Omental fat pad (tissue), 3 donors: ENCODE measurements at regions not wholly inside any gene's neighbourhood (a gene's known extent, or its start where the extent isn't known, plus 50 kb on each side); places are given as distances from the start of the nearest gene placed in this dataset.

Experiments used
- ATAC-seq: fragments of 150-250 bp; one replicate; pipeline ENCODE4 v1.9.1; 2016; ENCODE audit warnings: mild to moderate bottlenecking, moderate library complexity; ENCODE audit not compliant: low FRiP score
- DNase-seq: peaks from one replicate; pipeline ENCODE4 v3.0.0-alpha.2; 2019; ENCODE audit warnings: low spot score
- TF ChIP-seq, protein P1 (sequence below), 3 donors: fragments of 450-650 bp; IDR thresholded peaks; one replicate each; pipeline ENCODE4 v1.5.1; 2016 to 2017; ENCODE audit warnings: antibody characterized with exemption in 3 of 3, mild to moderate bottlenecking in 3 of 3, moderate library complexity in 2 of 3

GRCh38 chr3:159923336-159923735, 65.3 kb upstream of the IL12A start:
- TF ChIP-seq, protein P1, sequence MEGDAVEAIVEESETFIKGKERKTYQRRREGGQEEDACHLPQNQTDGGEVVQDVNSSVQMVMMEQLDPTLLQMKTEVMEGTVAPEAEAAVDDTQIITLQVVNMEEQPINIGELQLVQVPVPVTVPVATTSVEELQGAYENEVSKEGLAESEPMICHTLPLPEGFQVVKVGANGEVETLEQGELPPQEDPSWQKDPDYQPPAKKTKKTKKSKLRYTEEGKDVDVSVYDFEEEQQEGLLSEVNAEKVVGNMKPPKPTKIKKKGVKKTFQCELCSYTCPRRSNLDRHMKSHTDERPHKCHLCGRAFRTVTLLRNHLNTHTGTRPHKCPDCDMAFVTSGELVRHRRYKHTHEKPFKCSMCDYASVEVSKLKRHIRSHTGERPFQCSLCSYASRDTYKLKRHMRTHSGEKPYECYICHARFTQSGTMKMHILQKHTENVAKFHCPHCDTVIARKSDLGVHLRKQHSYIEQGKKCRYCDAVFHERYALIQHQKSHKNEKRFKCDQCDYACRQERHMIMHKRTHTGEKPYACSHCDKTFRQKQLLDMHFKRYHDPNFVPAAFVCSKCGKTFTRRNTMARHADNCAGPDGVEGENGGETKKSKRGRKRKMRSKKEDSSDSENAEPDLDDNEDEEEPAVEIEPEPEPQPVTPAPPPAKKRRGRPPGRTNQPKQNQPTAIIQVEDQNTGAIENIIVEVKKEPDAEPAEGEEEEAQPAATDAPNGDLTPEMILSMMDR (IDR thresholded peaks at IDR 0.05) = no peak
- DNase-seq (no peak), ATAC-seq (no peak)

GRCh38 chr3:159923956-159924355, 64.7 kb upstream of the IL12A start:
- ATAC-seq (no peak), DNase-seq (no peak)
- TF ChIP-seq, protein P1 (IDR thresholded peaks at IDR 0.05) = no peak

DNA sequence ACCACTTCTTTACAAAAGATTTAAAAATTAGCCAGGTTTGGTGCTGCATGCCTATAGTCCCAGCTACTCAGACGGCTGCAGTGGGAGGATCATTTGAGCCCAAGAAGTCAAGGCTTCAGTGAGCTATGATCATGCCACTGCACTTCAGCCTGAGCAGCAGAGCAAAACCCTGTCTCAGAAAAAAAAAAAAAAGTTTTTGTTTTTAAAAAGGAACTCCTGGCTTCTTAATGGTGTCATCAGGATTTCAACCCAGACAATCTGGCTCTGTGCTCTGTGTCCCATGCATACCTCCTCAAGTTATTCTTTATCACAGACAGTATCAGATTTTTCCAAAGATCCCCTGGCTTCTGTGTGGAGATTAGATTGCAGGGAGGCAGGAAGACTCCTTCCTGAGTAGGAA, 64.2 kb upstream of the IL12A start:
- ATAC-seq = no peak
- DNase-seq = no peak
- TF ChIP-seq, protein P1 (IDR thresholded peaks at IDR 0.05) = no peak

DNA sequence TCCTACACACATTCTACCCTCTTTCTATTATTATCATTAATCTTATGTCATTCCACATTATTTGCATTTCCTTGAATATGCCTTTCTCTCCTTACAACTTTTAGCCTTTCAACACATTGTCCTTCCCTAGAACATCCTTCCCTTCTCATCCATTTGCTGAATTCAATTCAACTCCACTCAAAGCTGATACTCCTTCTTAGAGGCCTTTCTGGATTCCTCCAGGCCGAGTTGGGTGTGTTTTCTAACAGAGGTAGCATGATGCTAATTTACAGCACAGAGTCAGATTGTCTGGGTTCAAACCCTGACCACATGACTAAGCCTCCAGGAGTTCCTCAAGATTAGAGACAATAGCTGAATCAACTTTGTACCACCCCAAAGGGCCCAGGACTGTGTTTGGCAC, 63.4 kb upstream of the IL12A start:
- DNase-seq (no peak), ATAC-seq (no peak)
- TF ChIP-seq, protein P1 (IDR thresholded peaks at IDR 0.05) = no peak

DNA sequence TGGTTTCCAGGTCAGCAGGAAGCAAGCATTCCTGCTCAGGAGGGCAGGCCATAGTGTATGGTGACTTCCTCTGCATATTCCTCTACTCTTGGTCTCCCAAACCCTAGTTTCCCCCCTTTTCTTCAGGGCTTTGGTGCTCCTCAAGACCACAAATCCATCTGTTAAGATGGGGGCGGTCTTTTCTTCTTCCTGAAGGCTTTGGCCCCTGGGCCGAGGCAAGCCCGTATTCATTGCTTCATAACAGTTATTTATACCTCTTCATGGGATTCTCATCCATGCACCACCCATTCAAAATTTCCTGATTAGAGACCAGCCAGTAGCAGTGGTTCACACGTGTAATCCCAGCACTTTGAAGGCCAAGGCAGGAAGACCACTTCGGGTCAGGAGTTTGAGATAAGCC, 62.1 kb upstream of the IL12A start:
- TF ChIP-seq, protein P1 (IDR thresholded peaks at IDR 0.05) = no peak
- no peak for ATAC-seq
- DNase-seq = no peak

GRCh38 chr3:159928071-159928491, 60.6 kb upstream of the IL12A start:
- no peak for ATAC-seq

GRCh38 chr3:159928666-159929065, 60.0 kb upstream of the IL12A start:
- TF ChIP-seq, protein P1 (IDR thresholded peaks at IDR 0.05) = no peak
- ATAC-seq (no peak), DNase-seq (no peak)

More at GRCh38 chr3:159928071-159928491, 60.6 kb upstream of the IL12A start:
- no peak for DNase-seq
- TF ChIP-seq, protein P1 (IDR thresholded peaks at IDR 0.05) = no peak
